Myocyte (in vitro differentiated cells): ENCODE measurements at regions not wholly inside any gene's neighbourhood (a gene's known extent, or its start where the extent isn't known, plus 50 kb on each side); places are given as distances from the start of the nearest gene placed in this dataset.
A peak's percentile ranks its signal among the peaks of the same experiment; 100 is the strongest.

Experiments
- DNase-seq: peaks from one replicate; pipeline ENCODE4 v3.0.0-alpha.2; 2012; ENCODE audit warnings: low read depth

- DNase-seq, result peak; percentile 71
Observed at GRCh38 chr16:86016201-86016965, 117.4 kb downstream of the IRF8 start.

- no peak for DNase-seq
Observed at GRCh38 chr16:86018071-86018470, 119.1 kb downstream of the IRF8 start.

GRCh38 chr16:86018487-86018886, 119.5 kb downstream of the IRF8 start:
- DNase-seq, result no peak

DNA sequence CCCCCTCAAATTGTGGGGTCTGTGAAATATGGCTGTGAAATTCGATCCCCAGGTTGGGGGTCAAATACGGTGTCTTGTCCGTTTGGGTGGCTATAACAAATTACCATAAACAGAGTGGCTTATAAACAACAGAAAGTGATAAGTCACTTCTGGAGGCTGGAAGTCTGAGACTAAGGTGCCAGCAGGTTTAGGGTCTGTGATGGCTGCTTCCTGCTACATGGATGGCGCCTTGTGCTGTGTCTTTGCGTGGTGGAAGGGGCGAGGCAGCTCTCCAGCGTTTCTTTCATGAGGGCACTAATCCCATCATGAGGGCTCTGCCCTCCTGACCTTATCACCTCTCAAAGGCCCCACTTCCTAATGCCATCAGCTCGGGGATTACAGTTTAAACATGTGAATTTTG, 120.0 kb downstream of the IRF8 start:
- no peak for DNase-seq

GRCh38 chr16:86019446-86020047, 120.6 kb downstream of the IRF8 start:
- DNase-seq, result no peak

DNA sequence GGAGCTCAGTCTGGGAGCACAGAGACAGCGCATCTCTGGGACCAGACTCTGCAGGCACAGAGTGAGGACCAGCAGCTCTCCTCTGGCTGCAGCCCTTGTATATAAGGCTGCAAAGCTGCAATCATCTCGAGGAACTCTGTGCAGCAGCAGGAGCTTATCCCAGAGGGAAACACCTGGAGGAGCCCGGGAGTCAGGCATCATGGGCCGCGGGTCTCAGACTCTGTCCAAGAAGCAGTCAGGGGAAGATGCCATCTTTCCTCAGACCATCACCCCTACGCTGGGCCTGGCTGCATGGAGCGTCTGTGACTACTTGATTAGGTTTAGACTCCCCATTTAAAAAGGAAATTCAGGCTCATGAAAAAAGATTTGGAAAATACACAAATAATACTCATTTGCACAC, 122.0 kb downstream of the IRF8 start:
- no peak for DNase-seq

GRCh38 chr16:86022381-86022960, 123.5 kb downstream of the IRF8 start:
- DNase-seq, result no peak

GRCh38 chr16:86024210-86024609, 125.2 kb downstream of the IRF8 start:
- DNase-seq, result no peak

DNA sequence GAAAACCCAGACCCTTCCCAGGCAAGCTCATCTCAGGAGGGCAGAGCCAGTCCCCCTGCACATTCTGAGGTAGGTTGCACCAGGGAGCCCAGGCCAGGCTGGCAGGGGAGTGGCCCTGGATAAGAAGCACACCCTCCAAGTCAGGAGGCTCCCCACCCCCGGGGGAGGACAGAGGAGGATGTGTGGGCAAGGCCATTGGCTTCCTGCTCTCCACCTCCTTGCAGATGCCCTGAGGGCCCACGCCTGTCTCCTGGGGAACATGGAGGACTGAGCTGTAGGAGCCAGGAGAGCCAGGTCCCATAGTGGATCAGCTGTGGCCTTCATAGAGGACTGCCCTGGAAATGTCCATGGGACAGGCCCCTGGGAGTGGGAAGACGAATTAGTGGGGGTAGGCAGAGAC, 126.7 kb downstream of the IRF8 start:
- no peak for DNase-seq

DNA sequence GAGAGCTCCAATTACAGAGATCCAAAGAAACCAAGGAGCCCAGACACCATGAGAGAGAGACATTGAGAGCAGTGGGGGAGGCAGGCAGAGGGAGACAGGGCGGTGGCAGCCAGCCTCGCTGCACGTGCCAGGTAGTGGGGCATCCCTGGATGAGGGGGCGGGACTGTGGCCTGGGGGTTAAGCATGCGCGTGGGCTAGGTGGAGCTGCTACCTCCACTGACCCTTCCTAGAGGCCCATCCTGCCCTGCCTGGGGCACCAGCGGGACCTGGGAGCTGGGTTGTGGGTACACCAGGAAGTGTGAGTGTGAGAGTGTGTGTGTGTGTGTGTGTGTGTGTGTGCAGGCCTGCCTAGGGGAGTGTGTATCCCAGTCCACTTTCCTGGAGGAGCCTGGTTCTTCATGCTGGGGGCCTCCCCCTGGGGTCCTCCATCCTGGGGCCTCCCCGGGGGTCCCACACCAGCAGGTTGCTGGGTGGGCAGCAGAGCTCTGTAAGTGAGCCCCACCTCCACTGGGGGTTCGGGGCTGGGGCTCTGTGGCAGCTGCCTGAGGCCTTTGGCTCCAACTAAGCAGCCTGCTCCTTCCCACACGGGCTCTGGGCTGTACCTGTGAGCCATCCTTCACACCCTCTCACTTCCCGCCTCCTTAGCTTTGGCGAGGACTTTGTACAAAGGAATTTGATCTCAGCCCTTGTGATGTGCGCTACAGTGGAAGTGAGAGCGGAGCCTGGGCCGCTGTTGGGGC, 127.4 kb downstream of the IRF8 start:
- no peak for DNase-seq

DNA sequence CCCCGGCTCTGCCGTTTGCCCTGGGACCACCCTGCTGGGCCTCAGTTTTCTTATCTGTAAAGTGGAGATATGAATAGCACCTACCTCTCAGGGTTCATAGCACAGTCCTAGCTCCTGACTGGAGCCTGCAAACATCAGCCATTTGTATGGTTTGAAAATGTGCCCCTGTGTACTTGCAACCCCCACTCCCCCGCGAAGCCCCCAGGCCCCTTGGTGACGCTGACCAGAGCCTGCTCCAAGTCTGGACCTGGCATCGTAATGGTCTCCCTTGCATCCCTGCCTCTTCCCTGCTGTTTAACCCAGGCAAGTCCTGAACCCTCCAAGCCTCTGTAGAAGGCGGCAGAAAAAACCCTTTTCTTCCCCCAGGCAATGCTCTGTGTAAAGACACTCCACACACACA, 128.0 kb downstream of the IRF8 start:
- no peak for DNase-seq

DNA sequence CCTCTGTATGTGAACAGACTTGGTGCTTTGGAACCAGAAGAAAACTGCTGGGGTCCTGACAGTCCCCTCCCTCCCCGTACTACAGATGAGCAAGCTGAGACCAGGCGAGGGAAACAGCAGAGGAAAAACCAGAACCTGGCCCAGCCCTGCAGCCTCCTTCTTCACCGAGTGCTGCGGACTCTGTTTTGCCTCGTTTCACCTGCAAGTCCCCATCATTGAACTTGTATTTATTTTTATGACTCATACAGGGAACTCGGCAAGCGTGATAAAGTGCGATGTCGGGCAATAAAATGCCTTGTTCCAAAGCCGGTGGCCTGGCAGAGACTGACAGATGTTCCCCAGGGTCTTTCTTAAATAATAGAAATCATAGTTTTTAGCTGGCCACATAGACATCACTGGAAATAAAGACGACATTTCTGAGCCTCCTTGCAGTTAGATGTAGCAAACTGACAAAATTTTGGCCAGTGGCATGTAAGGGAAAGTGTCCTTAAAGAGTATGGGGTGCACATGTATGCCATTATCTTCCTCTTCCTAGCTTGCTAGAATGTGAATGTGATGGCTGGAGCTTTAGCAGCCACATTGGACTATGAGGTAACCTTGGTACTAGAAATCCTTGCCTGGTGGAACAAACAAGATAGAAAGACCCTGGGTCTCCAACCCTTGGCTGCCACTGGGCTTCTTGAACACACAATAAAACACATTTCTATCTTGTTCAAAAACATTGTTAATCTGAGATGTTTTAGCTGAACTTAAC, 128.6 kb downstream of the IRF8 start:
- DNase-seq, result no peak

DNA sequence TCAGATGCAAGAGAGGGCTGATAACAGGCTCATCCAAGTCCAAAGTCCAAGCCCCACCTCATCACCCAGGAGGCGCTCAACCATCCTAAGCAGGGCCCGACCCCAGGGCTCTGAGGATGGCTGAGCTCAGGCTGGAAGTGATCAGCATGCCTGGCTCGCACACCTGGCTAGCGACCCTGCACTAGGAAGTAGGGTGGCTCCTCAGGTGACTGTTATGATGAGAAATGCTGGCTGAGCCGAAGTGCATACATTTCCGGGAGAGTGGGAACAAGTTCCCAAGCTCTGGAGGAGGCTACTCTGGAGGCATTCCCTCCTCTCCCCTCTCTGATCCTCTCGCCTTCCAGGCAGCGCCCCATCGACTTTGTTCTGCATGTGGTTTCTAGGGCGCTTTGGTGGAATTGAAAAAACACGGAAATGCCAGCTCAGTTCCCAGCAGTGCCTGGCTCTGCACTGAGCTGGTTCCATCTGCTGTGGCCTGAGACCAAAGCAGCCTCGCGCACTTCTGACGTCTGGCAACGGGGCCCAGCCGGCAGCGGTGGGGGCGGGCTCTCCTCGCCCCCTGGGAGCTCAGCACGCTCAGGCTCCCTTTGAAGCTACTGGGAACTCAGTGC, 130.3 kb downstream of the IRF8 start:
- no peak for DNase-seq

GRCh38 chr16:86030116-86030515, 131.2 kb downstream of the IRF8 start:
- DNase-seq, result no peak

DNA sequence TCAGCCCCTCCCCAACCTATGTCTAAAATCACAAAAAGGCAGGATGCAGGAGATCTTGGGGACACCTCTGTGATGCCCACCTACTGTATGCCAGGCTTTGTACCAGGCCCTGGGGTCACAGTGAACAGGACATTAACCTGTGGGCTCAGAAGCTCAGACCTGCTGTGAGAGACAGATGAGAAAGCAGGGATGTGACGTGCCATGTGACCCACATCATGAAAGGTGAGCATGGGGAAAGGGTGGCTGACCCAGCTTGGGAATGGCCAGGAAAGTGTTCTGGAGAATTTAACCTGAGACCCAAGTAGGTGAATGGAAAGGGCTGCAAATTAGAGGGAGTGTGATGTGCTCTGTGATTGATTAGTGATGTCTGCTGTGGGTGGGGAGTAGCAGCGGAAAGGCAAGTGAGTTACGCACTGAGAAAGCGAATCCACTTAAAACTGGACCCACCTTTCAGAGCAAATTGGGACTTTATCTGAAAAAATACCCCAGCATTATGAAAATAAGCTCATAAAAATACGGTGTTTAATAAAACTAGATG, 132.2 kb downstream of the IRF8 start:
- no peak for DNase-seq

DNA sequence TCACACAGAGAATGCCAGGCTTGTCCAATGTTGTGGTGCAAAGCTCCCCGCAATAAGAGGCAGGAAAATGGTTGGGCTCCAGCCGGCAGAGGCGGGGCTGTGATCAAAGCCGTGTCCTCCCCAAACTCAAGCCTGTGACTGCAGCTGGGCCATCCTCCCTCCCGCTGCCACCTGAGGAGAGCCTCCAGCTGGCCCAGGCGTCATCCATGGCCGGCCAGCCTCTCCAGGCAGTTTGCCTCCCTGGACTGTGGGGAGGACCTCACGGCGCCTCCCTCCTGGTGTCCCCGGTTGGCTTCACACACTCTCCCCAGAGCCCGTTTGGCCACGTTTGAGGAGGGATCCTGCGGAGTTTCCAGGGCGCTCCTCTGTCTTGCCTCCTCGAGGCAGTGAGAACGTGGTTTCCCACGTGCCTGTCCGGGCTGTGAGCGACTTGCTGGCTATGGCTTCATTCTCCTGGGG, 134.1 kb downstream of the IRF8 start:
- no peak for DNase-seq

DNA sequence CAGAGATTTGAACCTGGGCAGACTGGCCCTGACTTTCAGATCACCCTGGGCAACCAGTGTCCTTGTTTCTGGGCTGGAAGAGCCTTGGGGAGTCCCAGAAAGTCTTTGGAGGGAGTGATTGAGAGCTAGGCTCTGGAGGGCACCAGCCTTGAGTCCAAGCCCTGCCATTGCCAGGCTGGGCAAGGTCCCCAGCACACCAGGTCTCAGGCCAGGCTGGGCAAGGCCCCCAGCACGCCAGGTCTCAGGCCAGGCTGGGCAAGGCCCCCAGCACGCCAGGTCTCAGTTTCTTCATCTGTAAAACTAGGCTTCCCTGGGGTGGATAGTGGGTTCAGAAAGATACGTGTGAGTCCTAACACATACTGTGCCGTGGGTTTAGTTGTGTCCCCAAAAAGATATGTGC, 135.0 kb downstream of the IRF8 start:
- no peak for DNase-seq

DNA sequence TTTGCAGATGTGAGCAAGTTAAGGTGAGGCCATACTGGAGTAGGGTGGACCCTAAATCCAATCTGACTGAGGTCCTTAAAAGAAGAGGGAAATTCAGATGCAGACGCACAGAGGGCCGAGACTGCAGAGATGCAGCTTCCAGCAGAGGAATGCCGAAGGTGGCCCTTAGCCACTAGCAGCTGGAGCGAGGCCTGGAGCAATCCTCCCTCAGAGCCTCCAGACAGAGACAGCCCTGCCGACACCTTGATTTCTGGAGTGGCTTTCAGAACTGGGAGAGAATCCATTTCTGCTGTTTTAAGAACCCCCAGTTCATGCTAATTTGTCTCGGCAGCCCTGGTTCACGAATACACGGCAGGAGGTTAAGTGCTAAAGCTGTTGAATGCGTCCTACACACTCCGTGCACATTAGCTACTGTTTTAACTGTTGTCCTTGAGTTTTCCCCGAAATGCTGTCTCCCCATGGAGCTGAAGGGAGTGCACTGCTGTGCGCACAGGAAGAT, 135.5 kb downstream of the IRF8 start:
- DNase-seq, result no peak

GRCh38 chr16:86035906-86036305, 136.9 kb downstream of the IRF8 start:
- DNase-seq, result no peak
